D341Med (cell line): ENCODE measurements at regions not wholly inside any gene's neighbourhood (a gene's known extent, or its start where the extent isn't known, plus 50 kb on each side); places are given as distances from the start of the nearest gene placed in this dataset.
A peak's percentile ranks its signal among the peaks of the same experiment; 100 is the strongest.

ENCODE experiments used
- DNase-seq: peaks from one replicate; pipeline ENCODE4 v3.0.0; 2012; ENCODE audit warnings: low spot score

- DNase-seq = no peak
Measured at GRCh38 chr10:83371696-83372490, 767.4 kb upstream of the GHITM start.

GRCh38 chr10:83372646-83373045 is 766.7 kb upstream of the GHITM start:
- no peak for DNase-seq

GRCh38 chr10:83373671-83374070 is 765.6 kb upstream of the GHITM start:
- DNase-seq = peak; percentile 29

- no peak for DNase-seq
Measured at GRCh38 chr10:83374741-83375140, 764.6 kb upstream of the GHITM start.

- no peak for DNase-seq
Measured at GRCh38 chr10:83375274-83375673, 764.0 kb upstream of the GHITM start.

GRCh38 chr10:83397806-83398205 is 741.5 kb upstream of the GHITM start:
- DNase-seq = no peak

DNA sequence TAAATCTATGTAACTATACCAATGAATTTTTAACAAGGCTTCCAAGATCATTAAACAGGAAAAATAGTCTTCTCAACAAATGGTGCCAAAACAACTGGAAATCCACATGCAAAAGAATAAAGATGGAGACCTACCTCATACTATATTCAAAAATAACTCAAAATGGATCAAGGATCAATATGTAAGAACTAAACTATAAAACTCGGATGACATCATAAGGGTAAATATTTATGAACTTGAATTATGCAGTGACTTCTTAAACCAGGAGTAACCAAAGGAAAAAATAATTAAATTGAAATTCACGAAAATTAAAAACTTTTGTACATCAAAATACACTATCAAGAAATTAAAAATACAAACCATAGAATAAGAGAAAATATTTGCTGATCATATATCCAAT is 728.7 kb upstream of the GHITM start:
- DNase-seq = no peak

- no peak for DNase-seq
Measured at GRCh38 chr10:83425306-83425705, 714.0 kb upstream of the GHITM start.

- no peak for DNase-seq
Measured at GRCh38 chr10:83427101-83427500, 712.2 kb upstream of the GHITM start.

DNA sequence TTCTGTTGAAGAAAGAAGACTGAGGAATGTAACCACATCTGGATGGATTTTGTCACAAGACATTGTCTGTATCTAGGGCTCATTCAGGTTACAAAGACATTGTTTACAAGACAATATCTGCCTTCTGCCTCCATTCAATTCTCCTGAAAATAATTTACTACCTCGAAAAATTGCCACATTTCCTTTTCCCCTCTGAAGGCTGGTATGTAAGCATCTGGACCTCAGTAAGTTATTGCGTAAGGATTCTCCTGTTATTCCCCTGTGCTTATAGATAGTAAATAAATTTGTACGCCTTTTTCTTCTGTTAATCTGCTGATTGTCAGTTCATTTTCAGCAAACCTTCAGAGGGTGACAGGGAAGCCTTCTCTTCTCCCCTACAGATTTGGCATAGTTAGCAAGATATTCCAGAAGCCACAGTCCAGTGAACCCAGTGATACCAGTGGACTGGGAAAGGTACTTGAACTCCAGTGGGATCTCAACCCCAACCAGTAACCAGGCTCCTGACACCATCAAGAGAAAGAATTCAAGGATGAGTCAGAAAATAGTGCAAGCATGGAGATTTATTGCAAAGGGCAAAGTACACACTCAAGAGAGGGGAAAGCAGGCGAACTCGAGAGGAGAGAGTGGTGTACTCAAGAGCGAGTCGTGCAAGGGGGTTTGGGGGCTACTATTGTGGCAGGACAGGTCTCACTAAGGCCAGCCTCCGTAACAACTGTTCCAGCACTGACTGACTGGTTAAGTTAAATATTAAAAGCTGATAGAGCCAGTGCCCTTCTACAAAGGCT is 706.9 kb upstream of the GHITM start:
- no peak for DNase-seq

GRCh38 chr10:83433705-83434104 is 705.6 kb upstream of the GHITM start:
- no peak for DNase-seq

- no peak for DNase-seq
Measured at GRCh38 chr10:83448013-83448412, 691.3 kb upstream of the GHITM start.

- no peak for DNase-seq
Measured at GRCh38 chr10:83458611-83459010, 680.7 kb upstream of the GHITM start.

- DNase-seq = no peak
Measured at GRCh38 chr10:83459124-83459523, 680.2 kb upstream of the GHITM start.

- DNase-seq = no peak
Measured at GRCh38 chr10:83469728-83470331, 669.5 kb upstream of the GHITM start.

- DNase-seq = no peak
Measured at GRCh38 chr10:83476211-83476610, 663.1 kb upstream of the GHITM start.

GRCh38 chr10:83489161-83489560 is 650.1 kb upstream of the GHITM start:
- DNase-seq = no peak

DNA sequence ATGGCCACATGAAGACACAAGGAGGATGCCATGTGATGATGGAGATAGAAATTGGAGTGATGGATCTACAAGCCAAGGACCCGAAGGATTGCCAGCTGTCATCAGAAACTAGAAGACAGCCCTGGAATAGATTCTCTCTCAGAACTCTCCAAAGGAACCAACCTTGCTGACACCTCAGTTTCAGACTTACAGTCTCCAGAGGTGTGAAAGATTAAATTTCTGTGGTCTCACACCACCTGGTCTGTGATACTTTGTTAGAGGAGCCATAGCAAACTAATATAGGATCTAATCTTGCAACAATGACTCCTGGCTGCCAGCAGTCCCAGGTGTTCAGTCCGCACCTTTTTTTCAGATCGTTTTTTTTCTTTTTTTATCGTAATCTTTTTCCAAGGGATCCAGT is 647.3 kb upstream of the GHITM start:
- no peak for DNase-seq

- DNase-seq = no peak
Measured at GRCh38 chr10:83512681-83513080, 626.6 kb upstream of the GHITM start.

DNA sequence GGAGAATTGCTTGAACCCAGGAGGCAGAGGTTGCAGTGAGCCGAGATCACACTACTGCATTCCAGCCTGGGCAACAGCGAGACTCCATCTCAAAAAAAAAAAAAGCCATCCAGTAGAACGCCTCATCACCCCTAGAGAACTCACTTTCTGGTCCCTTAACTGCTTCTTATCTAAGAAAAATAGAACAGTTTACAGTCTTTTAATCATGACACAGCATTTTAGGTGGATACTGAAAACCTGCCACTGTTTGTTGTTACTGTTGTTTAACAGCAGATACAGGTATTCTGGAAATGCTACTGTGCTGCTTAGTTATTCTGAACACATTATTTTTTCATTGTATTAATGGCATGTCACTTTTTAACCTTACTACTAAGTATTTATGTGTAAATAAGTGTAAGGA is 624.3 kb upstream of the GHITM start:
- no peak for DNase-seq

GRCh38 chr10:83516788-83517187 is 622.5 kb upstream of the GHITM start:
- no peak for DNase-seq

- no peak for DNase-seq
Measured at GRCh38 chr10:83517456-83517855, 621.9 kb upstream of the GHITM start.

- DNase-seq = no peak
Measured at GRCh38 chr10:83518779-83519178, 620.5 kb upstream of the GHITM start.
